ENCODE measurements at regions not wholly inside any gene's neighbourhood (a gene's known extent, or its start where the extent isn't known, plus 50 kb on each side); places are given as distances from the start of the nearest gene placed in this dataset.

GRCh38 chr5:133825631-133826289 is 142.7 kb downstream of the C5orf15 start:
- no peak overlapping the region for H3K23ac ChIP-seq (ENCODE audit: insufficient read length)
- no peak overlapping the region for H4K91ac ChIP-seq (replicated peaks; ENCODE audit: insufficient read length, low read length)
- no peak overlapping the region for H2AFZ ChIP-seq (ENCODE audit: low read length)
- H4K8ac ChIP-seq (ENCODE audit: extremely low read depth, insufficient read depth, low read length) = no peak overlapping the region
- H3K27me3 ChIP-seq (replicated peaks in 1 of 4; ENCODE audit: control insufficient read depth in 3 of 4, extremely low read depth in 1 of 4, insufficient read depth in 3 of 4, low read length in 3 of 4) = no peaks in the 10 kb centered on the region; a peak in 2 of 7 replicates
- WGBS, 2 experiments (ENCODE audit: extremely low coverage in 1 of 2, insufficient coverage in 1 of 2, insufficient read length in 1 of 2, insufficient replicate concordance in 2 of 2, low coverage in 1 of 2, low lambda C conversion rate in 2 of 2, missing lambda C conversion rate in 1 of 2) = 84% methylated on average over 15 of the region's 15 CpGs; no CpG with 5 or more reads in 1 of the 2 experiments
- H3K4ac ChIP-seq (replicated peaks; ENCODE audit: insufficient read length, low read depth, low read length) = no peak overlapping the region
- no peaks in the 10 kb centered on the region for H3K36me3 ChIP-seq (ENCODE audit: control insufficient read depth in 2 of 4, insufficient read depth in 4 of 4, low read length in 3 of 4)
- no peak overlapping the region for H2AK5ac ChIP-seq (ENCODE audit: low read depth, low read length)
- no peak overlapping the region for H3K4me3 ChIP-seq (ENCODE audit: extremely low read depth in 1 of 4, insufficient read depth in 2 of 4, low read depth in 3 of 4, low read length in 4 of 4)
- H3K4me1 ChIP-seq (replicated peaks in 1 of 4; ENCODE audit: control insufficient read depth in 3 of 4, insufficient read depth in 4 of 4, low read length in 3 of 4) = no peaks in the 10 kb centered on the region
- no peak overlapping the region for H2BK15ac ChIP-seq (ENCODE audit: low read length)
- no peak overlapping the region for H3K9ac ChIP-seq (replicated peaks in 1 of 4; ENCODE audit: extremely low read depth in 1 of 4, low read depth in 3 of 4, low read length in 3 of 4)
- H2BK20ac ChIP-seq (ENCODE audit: low read length) = no peak overlapping the region
- DNase-seq (ENCODE audit: low read depth in 1 of 2, low spot score in 2 of 2) (no peak), FAIRE-seq (no peak)
- H2BK5ac ChIP-seq (ENCODE audit: low read depth, low read length) = no peak overlapping the region
- H3K9me3 ChIP-seq (ENCODE audit: insufficient read depth in 2 of 2, low read depth in 1 of 2, low read length in 1 of 2) = no peaks in the 10 kb centered on the region
- no peak overlapping the region for H3K14ac ChIP-seq (ENCODE audit: insufficient read length)
- ChIA-PET CTCF (ENCODE audit: partially characterized antibody) (interaction anchor here (1.1 to 2.1 kb wide), 6 partner anchors 10 to 171 kb away, joined by 3 to 9 read pairs (median 3); no protein-coding TSS in a partner anchor), POLR2A (ENCODE audit: partially characterized antibody) (no interaction called here)
- no peaks in the 10 kb centered on the region for H3K79me1 ChIP-seq (ENCODE audit: low read depth, low read length)
- H3K79me2 ChIP-seq (ENCODE audit: control insufficient read depth in 1 of 2, insufficient read depth in 2 of 2, low read length in 2 of 2) = no peaks in the 10 kb centered on the region
- H3K56ac ChIP-seq (replicated peaks; ENCODE audit: insufficient read length, low read depth, low read length) = no peak overlapping the region
- H4K20me1 ChIP-seq (replicated peaks in 1 of 2; ENCODE audit: control insufficient read depth in 1 of 2, insufficient read depth in 2 of 2, low read length in 2 of 2) = no peaks in the 10 kb centered on the region
- H2BK120ac ChIP-seq (replicated peaks; ENCODE audit: low read depth, low read length) = no peak overlapping the region
- H3K4me2 ChIP-seq (ENCODE audit: insufficient read depth in 1 of 2, low read depth in 2 of 2, low read length in 2 of 2) = no peak overlapping the region
- H3K23me2 ChIP-seq (ENCODE audit: low read depth, low read length) = no peaks in the 10 kb centered on the region
- no peak overlapping the region for H2BK12ac ChIP-seq (ENCODE audit: low read depth, low read length)
- H3K27ac ChIP-seq (ENCODE audit: low read depth, low read length) = no peak overlapping the region
- no peak overlapping the region for H4K5ac ChIP-seq (ENCODE audit: insufficient read length, low read depth, low read length)
- H3K18ac ChIP-seq (ENCODE audit: extremely low read depth, low read length) = no peak overlapping the region
